ENCODE measurements at regions not wholly inside any gene's neighbourhood (a gene's known extent, or its start where the extent isn't known, plus 50 kb on each side); places are given as distances from the start of the nearest gene placed in this dataset.
A peak's percentile ranks its signal among the peaks of the same experiment; 100 is the strongest.

DNA sequence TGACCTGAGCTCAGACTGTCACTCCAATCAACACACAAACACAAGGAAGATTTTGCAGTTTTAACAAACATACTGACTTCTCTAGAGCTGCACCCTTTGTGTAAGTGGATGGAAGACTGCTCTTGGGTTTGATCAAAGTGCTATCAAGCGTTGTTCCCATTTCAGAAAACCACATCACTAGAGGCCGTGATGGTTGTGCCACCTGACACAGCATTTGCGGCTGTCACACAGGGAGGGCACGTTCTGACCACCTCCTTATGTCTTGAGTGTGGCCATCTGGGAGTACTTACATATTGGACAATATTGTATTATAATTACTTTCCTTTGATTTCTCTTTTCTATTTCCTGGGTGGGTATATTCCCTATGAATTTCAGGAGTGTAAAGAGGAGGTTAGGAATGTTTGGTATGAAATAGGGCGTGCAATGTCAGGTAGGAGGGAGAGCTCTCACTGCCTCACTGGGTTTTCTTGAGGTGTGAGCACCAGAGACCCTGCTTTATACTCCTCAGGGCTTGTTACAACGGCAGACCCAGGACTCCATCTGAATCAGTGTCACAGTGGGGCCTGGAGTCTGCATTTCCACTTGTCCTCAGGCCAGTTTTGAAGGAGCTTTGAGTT, 74.3 kb downstream of the SYNE3 start:
- peak; percentile 5 for ATAC-seq
- H3K9me3 ChIP-seq (ENCODE audit: control insufficient read depth in 2 of 3, low read length in 3 of 3), result no peaks in the 10 kb centered on the region
- peak overlapping the region in 2 of 9 donors; percentile 57 to 73 for H3K27ac Mint-ChIP-seq
- DNase-seq, result no peak
- no peak overlapping the region for H3K4me3 ChIP-seq (ENCODE audit: low read length)
- POLR2A ChIA-PET, result interaction anchor here (0.6 to 4.8 kb wide), 10 partner anchors 21 to 92 kb away, joined by 3 to 22 read pairs (median 4); partner anchors contain the start of genes GLRX5 and SYNE3
- H3K27me3 ChIP-seq (ENCODE audit: control insufficient read depth in 2 of 2, insufficient read depth in 2 of 2, low read length in 2 of 2), result no peaks in the 10 kb centered on the region
- H3K36me3 Mint-ChIP-seq, result peaks cover 4 to 46% (median 10%) of the 10 kb centered on the region in 5 donors
- no peaks in the 10 kb centered on the region for H3K27me3 Mint-ChIP-seq
- H3K9me3 Mint-ChIP-seq, result no peaks in the 10 kb centered on the region
- H3K4me1 Mint-ChIP-seq, result peaks cover 4 to 15% (median 5%) of the 10 kb centered on the region in 7 donors
- H3K4me3 Mint-ChIP-seq, result no peak overlapping the region
- no peaks in the 10 kb centered on the region for H3K4me1 ChIP-seq (ENCODE audit: control insufficient read depth in 2 of 2, insufficient read depth in 2 of 2, low read length in 2 of 2)
- CTCF ChIA-PET, result interaction anchor here (0.7 to 11.2 kb wide), 19 partner anchors 9 to 340 kb away, joined by 3 to 209 read pairs (median 5); partner anchors contain the start of gene GLRX5
- H3K27ac ChIP-seq (ENCODE audit: low read depth, low read length), result no peak overlapping the region
- H3K36me3 ChIP-seq (ENCODE audit: control insufficient read depth in 2 of 3, insufficient read depth in 3 of 3, low read length in 3 of 3), result peaks cover 5 to 68% (median 11%) of the 10 kb centered on the region in 3 experiments
- intact Hi-C loops (cut with micrococcal nuclease), result loop anchor here (1.0 to 5.0 kb wide), 7 partner anchors 21 to 550 kb away; partner anchors contain the start of genes GLRX5 (in 2 of the 2) and SYNE3 (in 1 of the 2)

DNA sequence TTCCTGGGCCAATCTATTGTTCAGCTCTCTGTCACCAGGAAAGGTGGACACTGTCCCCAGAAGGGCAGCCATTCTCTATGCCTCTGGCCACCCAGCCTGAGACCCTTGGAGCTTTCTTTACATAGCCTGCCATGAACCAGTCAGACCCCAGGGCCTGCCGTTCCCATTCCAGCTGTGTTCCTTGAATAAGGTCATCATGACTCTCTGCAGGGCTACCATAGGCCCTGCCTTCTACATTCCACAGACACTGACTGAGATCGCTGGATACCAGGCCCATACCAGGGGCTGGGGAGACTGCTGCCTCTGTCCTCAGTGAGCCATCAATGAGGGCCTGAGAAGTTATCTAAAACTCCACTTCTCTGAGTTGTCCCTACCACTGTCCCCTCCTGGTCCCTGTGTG, 75.5 kb downstream of the SYNE3 start:
- Histone ChIP-seq H3K9me3 (ENCODE audit: control insufficient read depth in 2 of 3, low read length in 3 of 3) (no peaks in the 10 kb centered on the region), H3K4me1 (ENCODE audit: control insufficient read depth in 2 of 2, insufficient read depth in 2 of 2, low read length in 2 of 2) (no peaks in the 10 kb centered on the region), H3K27ac (ENCODE audit: low read depth, low read length) (no peak overlapping the region), H3K36me3 (ENCODE audit: control insufficient read depth in 2 of 3, insufficient read depth in 3 of 3, low read length in 3 of 3) (peaks cover 11 to 70% (median 14%) of the 10 kb centered on the region in 3 experiments), H3K27me3 (ENCODE audit: control insufficient read depth in 2 of 2, insufficient read depth in 2 of 2, low read length in 2 of 2) (no peaks in the 10 kb centered on the region), H3K4me3 (ENCODE audit: low read length) (no peak overlapping the region)
- H3K27ac Mint-ChIP-seq, result no peak overlapping the region
- intact Hi-C loops (cut with micrococcal nuclease), result loop anchor here in 1 of 2 donors (5.0 kb wide), 2 partner anchors 241 to 551 kb away; no protein-coding TSS in a partner anchor
- no peaks in the 10 kb centered on the region for H3K9me3 Mint-ChIP-seq
- ATAC-seq, result no peak
- peaks cover 4 to 15% (median 5%) of the 10 kb centered on the region in 7 donors for H3K4me1 Mint-ChIP-seq
- POLR2A ChIA-PET, result interaction anchor here (1.1 kb wide), 1 partner anchor 22 kb away, joined by 3 read pairs; no protein-coding TSS in a partner anchor
- no peaks in the 10 kb centered on the region for H3K27me3 Mint-ChIP-seq
- H3K36me3 Mint-ChIP-seq, result peaks cover 4 to 50% (median 16%) of the 10 kb centered on the region in 5 donors
- no peak for DNase-seq
- no peak overlapping the region for H3K4me3 Mint-ChIP-seq
- CTCF ChIA-PET, result interaction anchor here (0.7 to 11.2 kb wide), 4 partner anchors 12 to 95 kb away, joined by 3 to 209 read pairs (median 42); no protein-coding TSS in a partner anchor

DNA sequence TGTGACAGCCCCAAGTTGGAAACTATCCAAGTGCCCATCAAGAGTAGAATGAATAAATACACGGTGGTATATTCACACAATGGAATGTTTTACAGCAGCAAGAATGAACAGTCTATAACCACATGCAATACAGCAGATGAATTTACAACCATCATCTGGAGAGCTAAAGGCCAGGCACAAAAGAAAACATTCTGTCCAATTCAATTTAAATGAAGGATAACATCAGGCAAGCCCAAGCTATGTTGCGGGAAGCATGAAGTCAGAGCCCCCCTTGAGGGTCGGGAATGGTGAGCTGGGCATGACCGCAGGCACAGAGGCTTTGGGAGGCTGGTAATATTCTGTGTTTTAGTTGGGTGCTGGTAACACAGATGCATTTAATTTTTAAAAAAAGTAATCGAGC, 76.0 kb downstream of the SYNE3 start:
- Mint-ChIP-seq H3K36me3 (peaks cover 7 to 54% (median 21%) of the 10 kb centered on the region in 5 donors), H3K4me1 (peaks cover 4 to 15% (median 5%) of the 10 kb centered on the region in 7 donors), H3K27me3 (no peaks in the 10 kb centered on the region), H3K4me3 (no peak overlapping the region), H3K9me3 (no peaks in the 10 kb centered on the region), H3K27ac (no peak overlapping the region)
- intact Hi-C loops (cut with micrococcal nuclease), result loop anchor here in 1 of 2 donors (5.0 kb wide), 2 partner anchors 242 to 552 kb away; no protein-coding TSS in a partner anchor
- POLR2A ChIA-PET, result interaction anchor here (0.7 to 1.1 kb wide), 2 partner anchors 23 to 87 kb away, joined by 3 to 5 read pairs; no protein-coding TSS in a partner anchor
- no peak for ATAC-seq
- DNase-seq, result no peak
- CTCF ChIA-PET, result interaction anchor here (0.7 to 11.2 kb wide), 4 partner anchors 11 to 95 kb away, joined by 3 to 209 read pairs (median 42); no protein-coding TSS in a partner anchor
- Histone ChIP-seq H3K9me3 (ENCODE audit: control insufficient read depth in 2 of 3, low read length in 3 of 3) (no peaks in the 10 kb centered on the region), H3K4me1 (ENCODE audit: control insufficient read depth in 2 of 2, insufficient read depth in 2 of 2, low read length in 2 of 2) (no peaks in the 10 kb centered on the region), H3K27me3 (ENCODE audit: control insufficient read depth in 2 of 2, insufficient read depth in 2 of 2, low read length in 2 of 2) (no peaks in the 10 kb centered on the region), H3K4me3 (ENCODE audit: low read length) (no peak overlapping the region), H3K27ac (ENCODE audit: low read depth, low read length) (no peak overlapping the region), H3K36me3 (ENCODE audit: control insufficient read depth in 2 of 3, insufficient read depth in 3 of 3, low read length in 3 of 3) (peaks cover 14 to 70% (median 16%) of the 10 kb centered on the region in 3 experiments)

DNA sequence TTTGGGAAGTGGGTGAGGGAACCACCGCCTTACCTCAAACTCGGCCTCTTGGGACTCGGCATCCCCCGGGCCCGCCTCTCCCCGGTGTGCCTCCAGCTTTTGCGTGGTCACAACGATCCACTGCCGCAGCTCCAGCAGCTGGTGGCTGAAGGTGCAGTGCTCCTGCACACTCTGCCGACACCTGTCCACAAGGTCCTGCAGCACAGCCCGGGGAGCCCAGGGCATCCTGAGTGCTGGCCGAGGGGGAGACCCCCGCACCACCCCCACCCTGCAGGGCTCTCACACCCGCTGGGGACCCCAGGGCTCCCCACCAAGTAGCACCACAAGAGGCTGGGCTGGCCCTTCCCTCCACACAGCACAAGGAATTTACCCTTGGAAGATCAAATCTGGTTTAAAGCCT, 76.6 kb downstream of the SYNE3 start:
- Mint-ChIP-seq H3K27ac (no peak overlapping the region), H3K4me3 (no peak overlapping the region)
- POLR2A ChIA-PET, result interaction anchor here (0.7 kb wide), 1 partner anchor 87 kb away, joined by 5 read pairs; no protein-coding TSS in a partner anchor

DNA sequence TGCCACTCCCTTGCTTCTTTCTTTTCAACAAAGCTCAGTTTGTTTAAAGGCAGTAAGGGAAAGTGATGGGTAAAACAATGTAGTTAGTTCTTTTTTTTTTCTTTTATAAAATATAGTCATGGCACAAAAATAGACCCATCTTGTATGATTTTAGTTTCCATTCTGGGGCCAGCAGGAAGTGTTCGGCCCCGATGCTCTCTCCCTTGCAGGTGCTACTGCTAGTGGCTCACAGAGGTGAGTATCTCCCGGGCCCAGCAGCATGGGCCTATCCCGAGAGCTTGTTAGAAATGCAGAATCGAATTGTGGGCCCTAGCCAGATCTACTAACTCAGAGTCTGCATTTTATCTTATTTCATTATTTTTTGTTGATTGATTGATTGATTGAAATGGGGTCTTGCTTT, 78.7 kb downstream of the SYNE3 start:
- no peak for ATAC-seq
- Histone ChIP-seq H3K36me3 (ENCODE audit: control insufficient read depth in 2 of 3, insufficient read depth in 3 of 3, low read length in 3 of 3) (peaks cover 14 to 79% (median 28%) of the 10 kb centered on the region in 3 experiments), H3K27ac (ENCODE audit: low read depth, low read length) (no peak overlapping the region), H3K9me3 (ENCODE audit: control insufficient read depth in 2 of 3, low read length in 3 of 3) (no peaks in the 10 kb centered on the region), H3K4me3 (ENCODE audit: low read length) (no peak overlapping the region), H3K27me3 (ENCODE audit: control insufficient read depth in 2 of 2, insufficient read depth in 2 of 2, low read length in 2 of 2) (no peaks in the 10 kb centered on the region), H3K4me1 (ENCODE audit: control insufficient read depth in 2 of 2, insufficient read depth in 2 of 2, low read length in 2 of 2) (no peaks in the 10 kb centered on the region)
- H3K36me3 Mint-ChIP-seq, result peaks cover 12 to 69% (median 34%) of the 10 kb centered on the region in 5 donors
- intact Hi-C loops (cut with micrococcal nuclease), result no loop called here
- H3K9me3 Mint-ChIP-seq, result no peaks in the 10 kb centered on the region
- peak overlapping the region in 1 of 9 donors; percentile 70 for H3K27ac Mint-ChIP-seq
- CTCF ChIA-PET, result interaction anchor here (0.6 to 11.2 kb wide), 2 partner anchors 30 to 89 kb away, joined by 3 to 209 read pairs; no protein-coding TSS in a partner anchor
- POLR2A ChIA-PET, result interaction anchor here (1.0 kb wide), 1 partner anchor 95 kb away, joined by 3 read pairs; no protein-coding TSS in a partner anchor
- no peaks in the 10 kb centered on the region for H3K27me3 Mint-ChIP-seq
- DNase-seq, result no peak
- H3K4me3 Mint-ChIP-seq, result no peak overlapping the region
- peaks cover 2 to 6% (median 2%) of the 10 kb centered on the region in 7 donors for H3K4me1 Mint-ChIP-seq

More for the DNA sequence above, 76.6 kb downstream of the SYNE3 start:
- Mint-ChIP-seq H3K9me3 (no peaks in the 10 kb centered on the region), H3K4me1 (peaks cover 4 to 11% (median 5%) of the 10 kb centered on the region in 7 donors), H3K27me3 (no peaks in the 10 kb centered on the region), H3K36me3 (peaks cover 12 to 54% (median 27%) of the 10 kb centered on the region in 5 donors)
- intact Hi-C loops (cut with micrococcal nuclease), result loop anchor here in 1 of 2 donors (5.0 kb wide), 2 partner anchors 242 to 552 kb away; no protein-coding TSS in a partner anchor
- no peaks in the 10 kb centered on the region for H3K27me3 ChIP-seq (ENCODE audit: control insufficient read depth in 2 of 2, insufficient read depth in 2 of 2, low read length in 2 of 2)
- H3K36me3 ChIP-seq (ENCODE audit: control insufficient read depth in 2 of 3, insufficient read depth in 3 of 3, low read length in 3 of 3), result peaks cover 14 to 71% (median 16%) of the 10 kb centered on the region in 3 experiments
- no peaks in the 10 kb centered on the region for H3K4me1 ChIP-seq (ENCODE audit: control insufficient read depth in 2 of 2, insufficient read depth in 2 of 2, low read length in 2 of 2)
- no peak overlapping the region for H3K27ac ChIP-seq (ENCODE audit: low read depth, low read length)
- ATAC-seq (no peak), DNase-seq (no peak)
- CTCF ChIA-PET, result interaction anchor here (8.6 to 11.2 kb wide), 2 partner anchors 22 to 87 kb away, joined by 80 to 209 read pairs; no protein-coding TSS in a partner anchor
- H3K9me3 ChIP-seq (ENCODE audit: control insufficient read depth in 2 of 3, low read length in 3 of 3), result no peaks in the 10 kb centered on the region
- H3K4me3 ChIP-seq (ENCODE audit: low read length), result no peak overlapping the region

DNA sequence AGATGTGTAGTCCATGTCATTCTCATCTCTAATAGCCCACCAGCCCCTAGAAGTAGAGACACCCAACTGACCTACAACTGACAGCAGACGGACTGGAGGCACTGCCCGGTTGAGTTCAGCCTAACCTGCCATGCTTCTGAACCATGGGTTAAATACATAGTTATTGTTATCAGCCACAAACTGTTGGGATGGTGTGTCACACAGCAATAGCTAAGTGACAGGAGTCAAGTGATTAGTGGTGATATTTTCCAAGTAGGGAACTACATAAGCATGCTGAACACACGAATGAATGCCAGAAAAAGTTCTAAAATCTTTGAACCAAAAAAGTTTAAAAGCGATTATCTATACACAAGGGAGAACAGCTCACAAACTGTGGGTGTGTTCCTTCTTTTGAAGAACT, 80.1 kb downstream of the SYNE3 start:
- DNase-seq (no peak), ATAC-seq (no peak)
- intact Hi-C loops (cut with micrococcal nuclease), result no loop called here
- Histone ChIP-seq H3K4me3 (ENCODE audit: low read length) (no peak overlapping the region), H3K27ac (ENCODE audit: low read depth, low read length) (no peak overlapping the region), H3K4me1 (ENCODE audit: control insufficient read depth in 2 of 2, insufficient read depth in 2 of 2, low read length in 2 of 2) (no peaks in the 10 kb centered on the region), H3K9me3 (ENCODE audit: control insufficient read depth in 2 of 3, low read length in 3 of 3) (no peaks in the 10 kb centered on the region), H3K36me3 (ENCODE audit: control insufficient read depth in 2 of 3, insufficient read depth in 3 of 3, low read length in 3 of 3) (peaks cover 14 to 86% (median 29%) of the 10 kb centered on the region in 3 experiments), H3K27me3 (ENCODE audit: control insufficient read depth in 2 of 2, insufficient read depth in 2 of 2, low read length in 2 of 2) (no peaks in the 10 kb centered on the region)
- POLR2A ChIA-PET, result interaction anchor here (1.8 kb wide), 1 partner anchor 82 kb away, joined by 4 read pairs; no protein-coding TSS in a partner anchor
- Mint-ChIP-seq H3K4me1 (no peaks in the 10 kb centered on the region), H3K27ac (peak overlapping the region in 1 of 9 donors; percentile 30), H3K9me3 (no peaks in the 10 kb centered on the region), H3K27me3 (no peaks in the 10 kb centered on the region), H3K36me3 (peaks cover 12 to 71% (median 34%) of the 10 kb centered on the region in 5 donors), H3K4me3 (no peak overlapping the region)
- CTCF ChIA-PET, result interaction anchor here (0.7 to 11.2 kb wide), 3 partner anchors 13 to 720 kb away, joined by 3 to 209 read pairs (median 3); no protein-coding TSS in a partner anchor

All from naive thymus-derived CD4-positive, alpha-beta T cell (primary cell).